ENCODE measurements at regions not wholly inside any gene's neighbourhood (a gene's known extent, or its start where the extent isn't known, plus 50 kb on each side); places are given as distances from the start of the nearest gene placed in this dataset.
A peak's percentile ranks its signal among the peaks of the same experiment; 100 is the strongest.

DNA sequence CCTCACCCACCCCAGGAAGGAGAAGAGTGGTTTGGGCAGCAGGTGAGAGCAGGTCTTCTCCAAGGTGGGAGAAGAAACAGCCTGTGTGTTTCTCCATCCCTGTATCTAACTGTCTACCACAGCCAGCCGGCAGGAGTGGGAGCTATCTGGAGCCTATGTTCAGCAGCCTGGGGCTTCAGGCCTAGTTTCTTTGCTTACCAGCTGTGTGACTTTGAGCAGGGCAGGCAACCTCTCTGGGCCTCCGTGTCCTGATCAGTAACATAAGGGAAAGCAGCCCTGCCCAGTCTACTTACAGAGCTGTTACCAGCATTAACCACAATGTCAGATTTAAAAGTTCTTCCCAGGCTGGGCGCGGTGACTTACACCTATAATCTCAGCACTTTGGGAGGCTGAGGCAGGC, 450.7 kb upstream of the ZMIZ1 start:
- FAIRE-seq (no peak), DNase-seq (ENCODE audit: insufficient read length, low spot score) (no peak)

DNA sequence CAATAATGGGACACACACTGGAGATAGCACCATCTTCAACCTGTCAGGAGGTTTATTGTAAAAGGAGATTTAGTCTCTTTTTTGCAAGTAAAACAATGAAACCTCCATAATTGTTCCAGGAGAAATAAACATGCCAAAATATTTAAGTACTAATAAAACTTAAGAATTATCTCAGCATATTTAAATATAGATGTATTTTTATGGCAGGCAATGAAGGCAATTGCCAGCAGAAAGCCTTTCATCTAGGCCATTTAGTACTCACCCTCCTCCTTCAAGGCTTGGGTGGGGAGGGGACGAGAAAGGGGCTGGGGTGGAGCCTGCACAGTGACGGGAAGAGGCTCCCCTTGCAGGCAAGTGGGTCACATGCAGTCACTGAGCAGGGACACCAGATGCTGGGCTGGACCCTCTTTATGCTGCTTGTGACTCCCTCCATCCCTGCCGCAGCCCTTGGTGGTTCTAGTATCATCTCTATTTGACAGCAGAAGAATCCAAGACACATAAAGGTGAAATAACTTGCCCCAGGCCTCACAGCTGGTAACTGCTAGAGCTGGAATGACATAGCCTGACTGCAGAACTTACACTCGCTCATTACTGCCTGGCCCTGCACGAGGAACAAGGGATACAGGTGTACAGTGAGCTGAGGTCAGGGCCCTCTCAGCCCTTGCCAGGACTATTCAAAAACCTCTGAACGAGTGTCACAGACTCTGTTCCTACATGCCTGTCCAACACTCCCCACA, 449.5 kb upstream of the ZMIZ1 start:
- FAIRE-seq (no peak), DNase-seq (ENCODE audit: insufficient read length, low spot score) (no peak)

DNA sequence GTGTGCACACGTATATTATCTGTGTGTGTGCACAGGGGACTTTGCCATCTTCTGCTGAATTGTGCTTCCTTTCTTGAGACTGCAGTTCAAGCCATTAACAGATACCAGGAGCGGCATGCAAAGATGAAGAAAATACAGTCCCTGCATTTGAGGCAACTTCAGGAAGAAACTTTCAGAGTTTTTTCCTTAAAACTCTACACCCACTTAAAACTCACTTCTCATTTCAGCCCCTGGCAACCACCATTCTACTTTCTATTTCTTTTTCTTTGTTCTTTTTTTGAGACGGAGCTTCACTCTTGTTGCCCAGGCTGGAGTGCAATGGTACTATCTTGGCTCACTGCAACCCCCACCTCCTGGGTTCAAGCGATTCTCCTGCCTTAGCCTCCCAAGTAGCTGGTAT, 448.9 kb upstream of the ZMIZ1 start:
- no peak for FAIRE-seq
- DNase-seq (ENCODE audit: insufficient read length, low spot score): no peak

DNA sequence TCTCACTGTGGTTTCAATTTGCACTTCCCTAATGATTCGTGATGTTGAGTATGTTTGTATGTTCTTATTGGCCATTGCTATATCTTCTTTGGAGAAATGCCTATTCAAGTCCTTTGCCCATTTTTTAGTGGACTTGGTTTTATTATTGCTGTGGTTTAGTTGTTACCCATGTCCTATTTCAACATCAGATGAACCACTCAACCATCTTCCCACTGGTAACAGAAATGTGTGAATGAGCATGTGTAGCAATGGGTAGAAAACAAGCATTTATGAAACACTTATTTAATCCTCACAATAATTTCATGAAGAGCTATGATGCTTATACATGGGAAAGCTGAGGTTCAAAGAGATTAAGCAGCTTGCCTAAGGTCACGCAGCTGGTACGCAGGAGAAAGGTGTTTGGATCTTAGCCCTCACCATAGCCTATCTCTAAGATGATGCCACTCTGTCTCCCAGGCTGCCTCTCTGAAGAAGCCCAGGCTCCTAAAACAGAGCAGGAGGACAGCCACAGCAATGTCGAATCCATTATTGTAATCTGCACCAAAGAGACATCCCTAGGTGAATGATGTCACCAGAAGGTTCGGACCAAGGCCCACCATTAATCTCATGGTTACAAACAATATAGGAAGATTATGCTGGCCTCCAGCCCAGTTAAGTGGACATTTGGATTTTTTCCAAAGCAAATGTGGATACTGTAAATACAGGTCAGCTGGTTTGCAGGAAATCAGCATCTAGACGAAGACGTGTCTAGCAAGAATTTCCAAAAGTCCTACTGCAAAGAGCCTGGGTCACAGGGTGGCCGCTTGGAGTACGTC, 447.6 kb upstream of the ZMIZ1 start:
- FAIRE-seq: no peak
- DNase-seq (ENCODE audit: insufficient read length, low spot score): no peak

DNA sequence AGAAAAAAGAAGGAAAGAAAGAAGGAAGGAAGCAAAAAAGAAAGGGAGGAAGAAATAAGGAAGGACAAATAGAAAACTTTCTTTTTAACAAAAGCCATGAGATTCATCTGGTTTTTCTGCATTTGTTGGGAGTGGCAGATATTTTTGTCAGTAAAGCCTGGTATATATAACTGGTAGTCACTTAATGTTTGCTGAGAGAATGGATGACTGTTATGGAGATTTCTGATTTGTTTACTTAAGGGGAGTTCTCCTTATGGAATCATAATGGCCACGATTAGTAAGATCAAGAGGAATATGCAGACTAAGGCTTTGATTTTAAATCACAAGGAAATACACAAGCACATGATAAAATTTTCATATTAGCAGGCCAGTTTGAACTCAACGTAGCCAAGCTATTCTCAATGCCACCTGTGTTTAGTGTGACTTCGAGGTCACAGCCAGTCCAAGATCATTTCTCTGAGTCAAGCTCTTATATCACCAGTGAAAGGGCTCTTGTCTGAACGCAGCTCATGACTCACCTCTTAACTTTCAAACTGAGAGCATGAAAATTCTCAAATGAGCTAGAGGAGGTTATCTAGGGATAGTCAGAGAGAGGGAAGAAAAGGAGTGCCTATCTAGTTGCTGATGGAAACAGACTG, 445.1 kb upstream of the ZMIZ1 start:
- FAIRE-seq: no peak
- DNase-seq (ENCODE audit: insufficient read length, low spot score): no peak

DNA sequence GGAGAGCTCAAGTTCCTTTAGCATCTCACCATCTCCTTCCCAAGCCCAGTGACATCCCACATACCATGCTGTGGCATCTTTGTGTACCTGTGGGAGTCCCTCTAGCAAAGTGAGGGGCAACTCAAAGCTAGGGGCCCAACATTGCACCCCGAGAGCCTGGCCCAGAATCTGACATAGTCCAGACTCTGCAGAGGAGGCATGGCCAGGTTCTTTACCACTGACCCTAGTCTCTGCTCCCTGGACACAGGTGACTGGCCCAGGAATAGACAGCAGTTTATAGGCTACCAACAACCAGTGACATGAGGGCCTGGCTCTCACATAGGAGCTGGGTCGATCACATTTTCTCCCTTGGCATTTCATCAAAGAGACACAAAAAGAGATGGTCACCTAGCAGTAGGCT, 444.0 kb upstream of the ZMIZ1 start:
- FAIRE-seq (no peak), DNase-seq (ENCODE audit: insufficient read length, low spot score) (no peak)

DNA sequence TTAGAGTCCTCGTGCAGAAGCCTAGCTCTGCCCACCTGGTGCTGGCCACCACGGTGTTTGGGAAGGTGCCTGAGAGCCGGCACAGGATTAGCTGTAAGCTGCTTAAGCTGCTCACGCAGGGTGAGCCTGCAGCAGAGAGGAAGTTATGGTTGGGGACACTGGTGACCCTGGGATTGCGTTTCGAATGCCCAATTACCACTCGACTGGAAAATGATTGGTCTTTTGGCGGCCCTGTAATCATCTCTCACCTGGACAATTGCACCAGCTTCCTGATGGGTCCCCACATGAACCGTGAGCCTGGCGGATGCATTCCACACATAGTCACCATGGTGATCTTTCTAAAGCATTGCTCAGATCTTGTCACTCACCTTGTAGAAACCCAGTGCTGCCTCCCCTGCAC, 442.3 kb upstream of the ZMIZ1 start:
- DNase-seq (ENCODE audit: insufficient read length, low spot score) (no peak), FAIRE-seq (no peak)

DNA sequence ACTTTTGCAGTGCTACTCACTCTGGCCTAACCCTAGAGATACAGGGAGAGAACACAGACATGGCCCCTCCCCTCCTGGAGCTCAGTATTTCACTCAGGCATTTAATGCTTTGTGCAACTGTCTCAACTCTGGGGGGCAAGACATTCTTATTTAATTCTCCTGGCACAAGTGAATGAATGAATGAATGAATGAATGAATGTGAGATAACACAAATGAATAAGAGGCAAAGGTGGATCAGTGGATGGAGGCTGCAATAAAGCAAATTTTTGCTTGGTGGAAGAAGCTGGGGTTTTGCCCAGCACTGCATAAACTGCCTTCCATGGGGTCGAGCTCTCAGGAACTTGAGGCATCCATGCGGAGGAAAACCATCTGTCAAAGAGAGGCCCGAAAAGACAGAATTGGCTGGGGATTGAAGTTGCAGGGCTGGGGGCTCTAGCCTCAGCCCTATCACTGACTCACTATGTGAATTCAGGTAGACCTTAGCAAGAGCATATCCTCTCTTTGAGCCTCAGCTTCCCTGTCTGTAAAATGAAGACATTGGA, 441.4 kb upstream of the ZMIZ1 start:
- DNase-seq (ENCODE audit: insufficient read length, low spot score) (no peak), FAIRE-seq (no peak)

DNA sequence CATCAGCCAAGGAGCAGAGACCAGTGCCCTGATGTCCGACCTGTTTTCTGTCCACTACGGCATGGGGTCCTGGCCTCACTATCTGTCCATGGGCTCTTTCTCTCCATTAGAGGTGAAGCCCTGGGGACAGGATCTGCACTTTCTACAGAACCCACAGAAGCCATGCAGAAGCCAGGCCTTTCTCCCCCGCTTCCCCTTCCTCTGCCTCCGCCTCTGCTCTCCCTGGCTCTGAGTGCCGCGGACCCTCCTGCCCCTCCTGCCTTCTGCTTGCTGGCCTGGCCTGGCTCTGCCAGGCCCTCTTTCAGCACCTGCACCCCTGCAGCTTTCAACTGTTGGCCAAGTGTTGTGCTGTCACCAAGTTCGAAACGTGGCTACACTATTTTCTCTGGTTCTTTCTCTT, 439.8 kb upstream of the ZMIZ1 start:
- no peak for DNase-seq (ENCODE audit: insufficient read length, low spot score)
- no peak for FAIRE-seq

DNA sequence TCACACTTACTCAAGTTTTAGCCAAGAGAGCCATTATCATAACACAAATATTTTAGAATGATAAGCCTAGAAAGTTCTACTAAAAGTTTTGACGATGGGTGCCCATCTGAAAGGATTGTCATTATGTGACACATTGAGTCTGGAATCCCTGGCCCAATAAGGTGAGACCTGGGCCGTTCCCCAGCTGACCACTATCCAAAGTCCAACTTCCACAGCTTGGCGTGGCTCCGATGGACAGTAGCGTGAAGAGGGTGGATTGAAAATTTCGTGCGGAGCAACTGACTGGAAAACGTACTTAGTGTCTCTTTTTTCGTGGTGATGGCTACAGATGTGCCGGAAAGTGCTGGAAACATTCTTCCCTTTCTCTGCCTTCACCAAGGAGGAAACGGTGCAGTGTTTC, 439.0 kb upstream of the ZMIZ1 start:
- no peak for FAIRE-seq

DNA sequence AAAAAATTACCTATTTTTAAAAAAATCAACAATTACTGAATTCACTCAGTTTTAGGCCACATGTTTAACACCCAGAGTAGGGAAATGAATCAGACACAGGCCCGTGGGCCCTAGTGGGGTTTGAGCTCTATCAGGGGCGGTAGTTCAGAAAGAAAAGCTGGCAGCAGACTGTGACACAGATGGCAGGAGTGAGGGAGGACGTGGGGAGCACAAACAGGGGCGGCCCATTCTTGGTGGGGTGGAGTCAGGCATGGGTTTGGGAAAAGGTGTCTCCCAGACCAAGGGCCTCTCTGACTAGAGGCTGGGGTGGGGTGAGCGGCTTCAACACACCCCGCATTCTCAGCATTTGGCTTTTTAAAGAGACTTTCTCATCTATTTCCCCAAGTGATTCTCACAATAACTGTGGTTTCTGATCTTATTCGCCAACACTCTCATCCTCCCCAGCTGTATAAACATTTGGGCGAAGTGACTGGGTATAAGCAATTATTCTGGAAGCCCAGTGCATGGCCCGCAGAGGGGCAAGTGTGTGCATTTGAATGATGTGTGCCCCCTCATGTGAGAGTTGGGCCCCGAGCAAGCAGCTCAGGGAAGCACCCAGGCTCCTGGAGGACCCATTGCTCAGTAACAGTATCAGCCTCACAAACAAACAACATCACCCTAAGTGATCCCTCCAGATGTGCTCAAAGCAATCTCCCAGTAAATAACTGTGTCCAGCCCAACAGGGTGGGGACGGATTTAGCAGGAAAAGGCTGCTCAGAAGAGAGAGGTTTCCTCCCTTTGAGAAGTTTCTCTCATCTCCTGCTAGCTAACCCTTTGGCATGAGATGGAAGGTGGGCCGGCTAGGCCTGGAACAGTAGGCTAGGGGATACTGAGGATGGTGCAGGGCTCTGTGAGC, 437.6 kb upstream of the ZMIZ1 start:
- peak; percentile 14 for FAIRE-seq

More for the DNA sequence above, 439.0 kb upstream of the ZMIZ1 start:
- no peak for DNase-seq (ENCODE audit: insufficient read length, low spot score)

DNA sequence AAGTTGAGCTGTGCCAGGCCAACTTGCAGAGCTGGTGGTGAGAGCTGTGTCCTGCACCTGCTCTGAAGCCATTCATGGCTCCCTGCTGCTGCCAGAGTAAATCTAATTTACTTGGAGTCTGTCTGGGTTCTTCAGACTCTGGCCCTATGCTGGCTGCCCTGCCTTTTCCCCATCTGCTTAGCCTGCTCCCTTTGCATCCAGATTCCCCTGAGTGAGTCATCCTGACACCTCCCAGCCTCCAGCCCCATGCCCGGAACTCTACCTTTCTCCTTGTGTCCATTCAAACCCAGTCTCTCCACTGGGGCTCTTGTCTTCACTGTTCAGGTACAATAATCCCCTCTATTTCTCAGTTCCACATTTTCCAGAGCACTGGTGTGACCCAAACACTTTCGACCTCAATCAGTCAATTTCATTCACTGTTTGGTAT, 434.4 kb upstream of the ZMIZ1 start:
- DNase-seq (ENCODE audit: insufficient read length, low spot score): no peak
- no peak for FAIRE-seq

More for the DNA sequence above, 437.6 kb upstream of the ZMIZ1 start:
- no peak for DNase-seq (ENCODE audit: insufficient read length, low spot score)

DNA sequence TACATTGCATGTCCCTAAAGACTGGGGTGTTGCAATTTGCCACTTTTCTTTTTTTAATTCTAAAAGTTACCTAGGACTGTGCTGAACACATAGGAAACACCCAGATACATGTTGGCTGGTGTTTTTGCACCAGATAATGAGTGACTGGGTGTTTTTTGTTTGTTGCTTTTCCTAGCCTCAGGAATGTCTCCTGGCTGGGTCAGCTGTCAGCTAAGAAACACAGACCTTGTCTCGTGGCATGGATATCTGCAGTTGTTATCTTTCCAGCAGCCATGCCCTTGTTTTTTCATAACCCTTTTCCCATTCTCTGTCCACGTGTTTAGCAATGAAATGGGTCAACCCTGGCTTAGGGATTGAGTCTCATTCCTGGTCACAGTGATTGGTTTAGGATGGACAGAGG, 433.9 kb upstream of the ZMIZ1 start:
- no peak for FAIRE-seq
- DNase-seq (ENCODE audit: insufficient read length, low spot score): no peak

DNA sequence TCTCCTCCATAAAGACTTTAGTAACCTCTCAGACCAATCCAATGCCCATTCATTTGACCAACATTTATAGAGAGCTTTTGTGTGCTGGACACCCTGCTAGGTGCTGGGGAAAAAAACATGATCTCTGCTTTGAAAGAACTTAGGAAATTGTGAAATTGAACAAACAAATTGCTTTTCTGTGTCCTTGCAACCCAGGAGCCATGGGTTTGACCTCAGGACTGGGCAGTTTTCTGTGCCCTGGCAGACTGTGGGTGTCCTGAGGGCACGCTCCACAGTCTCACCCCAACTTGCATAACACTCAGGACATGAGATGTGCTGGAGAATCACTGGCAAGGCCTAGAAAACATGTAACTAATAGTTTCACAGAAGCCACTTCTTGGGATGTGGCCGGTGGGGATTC, 429.1 kb upstream of the ZMIZ1 start:
- FAIRE-seq (no peak), DNase-seq (ENCODE audit: insufficient read length, low spot score) (no peak)

DNA sequence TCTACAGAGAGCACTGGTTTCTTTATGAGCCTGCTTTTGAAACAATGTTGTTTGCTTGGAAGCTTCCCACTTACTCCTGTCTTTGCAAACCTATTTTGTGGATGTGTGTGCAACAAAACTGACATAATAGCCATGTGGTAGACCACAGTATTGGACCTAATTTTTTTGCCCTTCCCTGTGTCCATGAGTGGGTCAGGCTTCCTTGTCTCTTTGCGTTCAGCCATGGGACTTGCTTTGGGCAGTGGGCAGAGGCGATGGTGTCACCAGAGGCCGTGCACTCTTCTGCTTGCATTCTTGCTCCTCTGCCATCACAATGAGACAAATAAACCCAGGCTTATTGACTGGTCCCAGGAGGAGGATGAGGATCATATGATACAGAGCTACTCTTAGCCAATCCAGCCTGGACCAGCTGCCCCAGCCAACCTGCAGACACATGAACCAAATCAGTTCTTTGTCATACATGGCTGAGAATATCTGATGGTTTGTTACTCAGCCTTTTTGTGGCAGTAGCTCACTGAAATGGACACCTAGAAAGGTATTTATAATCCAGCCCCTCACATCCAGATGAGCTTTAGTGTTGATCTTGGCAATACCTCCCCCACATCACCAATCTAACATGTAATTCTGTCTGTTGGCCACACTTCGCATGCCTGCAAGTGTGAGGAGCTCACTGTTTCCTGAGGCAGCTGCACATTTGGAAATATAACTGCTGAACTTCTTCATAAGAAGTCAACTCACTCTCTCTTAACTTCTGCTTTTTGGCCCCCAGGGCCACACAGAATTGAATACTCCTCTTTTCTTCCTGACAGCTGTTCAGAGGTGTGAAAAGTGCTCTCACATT, 427.8 kb upstream of the ZMIZ1 start:
- DNase-seq (ENCODE audit: insufficient read length, low spot score): no peak
- no peak for FAIRE-seq

DNA sequence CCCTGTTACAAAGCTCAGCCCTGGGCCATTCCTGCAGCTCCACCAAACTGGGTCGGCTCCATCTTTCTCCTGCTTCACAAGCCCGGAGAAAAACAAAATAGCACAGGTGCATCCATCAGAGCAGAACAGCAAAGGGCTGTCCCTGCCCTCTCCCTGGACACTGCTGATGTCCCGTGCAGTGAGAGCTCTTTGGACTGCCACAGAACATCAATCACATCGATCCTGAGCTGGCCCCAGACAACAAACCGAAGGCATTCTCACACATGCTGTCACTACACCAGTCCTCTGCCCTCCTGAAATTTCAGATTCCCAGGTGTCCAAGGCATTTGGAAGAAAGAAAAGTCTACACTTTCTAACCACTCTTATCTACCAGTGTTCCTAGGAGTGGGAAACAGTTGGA, 427.1 kb upstream of the ZMIZ1 start:
- no peak for DNase-seq (ENCODE audit: insufficient read length, low spot score)
- FAIRE-seq: no peak

DNA sequence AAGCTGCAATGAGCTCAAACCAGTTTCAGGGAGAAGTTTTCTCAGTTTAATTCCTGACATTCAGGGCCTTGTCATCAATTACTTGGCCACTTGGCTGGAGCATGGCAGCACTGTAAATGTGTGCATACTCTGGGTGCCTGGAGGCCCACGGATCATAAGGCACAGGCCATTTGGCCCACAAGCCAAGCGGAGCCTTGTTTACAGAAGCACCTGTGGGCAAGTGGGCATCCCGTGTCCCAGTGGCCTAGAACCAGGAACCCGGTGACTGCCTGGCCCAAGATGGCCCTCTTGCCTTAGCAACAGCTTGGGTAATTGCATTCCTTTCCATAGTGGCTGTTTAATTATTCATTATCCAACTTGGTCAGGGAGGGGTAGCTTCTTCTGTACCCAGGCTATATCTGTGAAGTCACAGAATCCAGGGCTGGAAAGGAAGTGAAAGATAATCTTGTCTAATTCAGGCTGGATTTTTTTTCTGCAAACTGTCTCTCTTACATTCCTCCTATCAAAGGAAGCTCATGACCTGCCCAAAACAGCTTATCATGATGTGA, 426.4 kb upstream of the ZMIZ1 start:
- FAIRE-seq (no peak), DNase-seq (ENCODE audit: insufficient read length, low spot score) (no peak)

DNA sequence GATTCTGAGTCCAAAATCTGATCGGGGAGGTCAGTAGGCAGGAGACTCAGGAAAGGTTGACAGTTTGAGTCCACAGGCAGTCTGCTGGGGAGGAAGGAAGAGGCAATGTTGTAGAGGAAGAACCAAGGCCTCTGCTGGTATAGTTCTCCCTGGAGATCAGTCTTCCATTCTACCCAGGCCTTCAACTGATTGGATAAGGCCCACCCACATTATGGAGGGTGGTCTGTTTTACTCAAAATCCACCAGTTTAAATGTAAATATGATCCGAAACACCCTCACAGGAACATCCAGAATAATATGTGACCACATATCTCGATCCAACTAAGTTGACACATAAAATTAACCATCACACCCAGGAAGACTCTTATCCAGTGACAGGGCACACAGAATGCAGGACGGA, 425.3 kb upstream of the ZMIZ1 start:
- DNase-seq (ENCODE audit: insufficient read length, low spot score) (no peak), FAIRE-seq (no peak)

DNA sequence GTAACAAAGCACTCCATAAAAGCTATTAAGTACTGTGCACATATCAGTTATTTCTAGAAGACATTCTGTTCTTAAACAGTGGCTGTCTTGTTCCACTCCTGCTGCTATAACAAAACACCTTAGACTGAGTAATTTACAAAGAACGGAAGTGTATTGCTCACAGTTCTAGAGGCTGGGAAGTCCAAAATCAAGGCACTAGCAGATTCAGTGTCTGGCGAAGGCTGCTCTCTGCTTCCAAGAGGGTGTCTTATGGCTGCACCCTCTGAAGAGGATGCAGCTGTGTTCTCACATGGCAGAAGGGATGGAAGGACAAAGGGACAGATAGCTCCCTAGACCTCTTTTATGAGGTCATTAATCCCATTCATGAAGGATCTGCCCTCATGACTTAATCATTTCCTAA, 424.2 kb upstream of the ZMIZ1 start:
- DNase-seq (ENCODE audit: insufficient read length, low spot score) (no peak), FAIRE-seq (no peak)

Data from GM19239 (cell line).